ENCODE measurements at regions not wholly inside any gene's neighbourhood (a gene's known extent, or its start where the extent isn't known, plus 50 kb on each side); places are given as distances from the start of the nearest gene placed in this dataset.

- no peak for TF ChIP-seq POLR2A (IDR thresholded peaks at IDR 0.05)
- TF ChIP-seq, protein P1, sequence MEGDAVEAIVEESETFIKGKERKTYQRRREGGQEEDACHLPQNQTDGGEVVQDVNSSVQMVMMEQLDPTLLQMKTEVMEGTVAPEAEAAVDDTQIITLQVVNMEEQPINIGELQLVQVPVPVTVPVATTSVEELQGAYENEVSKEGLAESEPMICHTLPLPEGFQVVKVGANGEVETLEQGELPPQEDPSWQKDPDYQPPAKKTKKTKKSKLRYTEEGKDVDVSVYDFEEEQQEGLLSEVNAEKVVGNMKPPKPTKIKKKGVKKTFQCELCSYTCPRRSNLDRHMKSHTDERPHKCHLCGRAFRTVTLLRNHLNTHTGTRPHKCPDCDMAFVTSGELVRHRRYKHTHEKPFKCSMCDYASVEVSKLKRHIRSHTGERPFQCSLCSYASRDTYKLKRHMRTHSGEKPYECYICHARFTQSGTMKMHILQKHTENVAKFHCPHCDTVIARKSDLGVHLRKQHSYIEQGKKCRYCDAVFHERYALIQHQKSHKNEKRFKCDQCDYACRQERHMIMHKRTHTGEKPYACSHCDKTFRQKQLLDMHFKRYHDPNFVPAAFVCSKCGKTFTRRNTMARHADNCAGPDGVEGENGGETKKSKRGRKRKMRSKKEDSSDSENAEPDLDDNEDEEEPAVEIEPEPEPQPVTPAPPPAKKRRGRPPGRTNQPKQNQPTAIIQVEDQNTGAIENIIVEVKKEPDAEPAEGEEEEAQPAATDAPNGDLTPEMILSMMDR (IDR thresholded peaks at IDR 0.05): no peak
These were observed 56.0 kb upstream of the CTXND1 start for GRCh38 chr15:80308002-80308401.

Data from esophagus squamous epithelium (tissue), 4 donors.